GM19240 (cell line): ENCODE measurements at regions not wholly inside any gene's neighbourhood (a gene's known extent, or its start where the extent isn't known, plus 50 kb on each side); places are given as distances from the start of the nearest gene placed in this dataset.
"Not testable (repeated sequence)": the region's sequence is repeated elsewhere in the genome, so short reads cannot be mapped to it uniquely, and the experiment has no call there.

ENCODE experiments used
- DNase-seq: peaks from one replicate; pipeline ENCODE4 v3.0.0; 2011; ENCODE audit warnings: low spot score; ENCODE audit not compliant: insufficient read length

GRCh38 chr6:156454867-156455266 is 322.3 kb upstream of the ARID1B start:
- DNase-seq = no peak

GRCh38 chr6:156451726-156452125 is 325.5 kb upstream of the ARID1B start:
- DNase-seq = no peak

- DNase-seq = no peak
These were observed 326.1 kb upstream of the ARID1B start for GRCh38 chr6:156451088-156451487.

- no peak for DNase-seq
These were observed 326.8 kb upstream of the ARID1B start for GRCh38 chr6:156450421-156450820.

GRCh38 chr6:156449569-156449968 is 327.6 kb upstream of the ARID1B start:
- no peak for DNase-seq

GRCh38 chr6:156449128-156449527 is 328.1 kb upstream of the ARID1B start:
- no peak for DNase-seq

- no peak for DNase-seq
These were observed 328.6 kb upstream of the ARID1B start for GRCh38 chr6:156448579-156448978.

- DNase-seq = no peak
These were observed 336.5 kb upstream of the ARID1B start for GRCh38 chr6:156440688-156441087.

GRCh38 chr6:156438350-156438923 is 338.7 kb upstream of the ARID1B start:
- DNase-seq = no peak

GRCh38 chr6:156437121-156437879 is 339.9 kb upstream of the ARID1B start:
- no peak for DNase-seq

GRCh38 chr6:156434795-156435190 is 342.4 kb upstream of the ARID1B start:
- no peak for DNase-seq

- DNase-seq = no peak
These were observed 343.0 kb upstream of the ARID1B start for GRCh38 chr6:156434049-156434794.

GRCh38 chr6:156432543-156432942 is 344.6 kb upstream of the ARID1B start:
- no peak for DNase-seq

GRCh38 chr6:156430386-156430785 is 346.8 kb upstream of the ARID1B start:
- no peak for DNase-seq

GRCh38 chr6:156427345-156427744 is 349.8 kb upstream of the ARID1B start:
- DNase-seq = no peak

- DNase-seq = no peak
These were observed 351.7 kb upstream of the ARID1B start for GRCh38 chr6:156425359-156426020.

GRCh38 chr6:156423829-156424228 is 353.3 kb upstream of the ARID1B start:
- no peak for DNase-seq

- no peak for DNase-seq
These were observed 354.1 kb upstream of the ARID1B start for GRCh38 chr6:156423075-156423474.

- DNase-seq = no peak
These were observed 355.2 kb upstream of the ARID1B start for GRCh38 chr6:156421933-156422332.

GRCh38 chr6:156421301-156421700 is 355.9 kb upstream of the ARID1B start:
- DNase-seq = not testable (repeated sequence)

GRCh38 chr6:156420172-156420993 is 356.8 kb upstream of the ARID1B start:
- no peak for DNase-seq
